RWPE2 (cell line): ENCODE measurements at regions not wholly inside any gene's neighbourhood (a gene's known extent, or its start where the extent isn't known, plus 50 kb on each side); places are given as distances from the start of the nearest gene placed in this dataset.

Experiments used
- ATAC-seq: fragments of 200-7000 bp; cut with Tn5 transposase; 3 replicates; pipeline ENCODE4 v1.9.1; 2021; ENCODE audit warnings: low read depth
- DNase-seq: peaks from one replicate; pipeline ENCODE4 v3.0.0-alpha.2; 2020; ENCODE audit warnings: low spot score
- H3K27ac ChIP-seq: fragments of 450-650 bp; 2 replicates; pipeline ENCODE4 v1.5.1; 2017; ENCODE audit warnings: mild to moderate bottlenecking; ENCODE audit not compliant: poor library complexity, severe bottlenecking
- H3K27me3 ChIP-seq: fragments of 250-450 bp; sonication (Bioruptor Pico); 2 replicates; pipeline ENCODE4 v1.5.1; 2021; ENCODE audit warnings: mild to moderate bottlenecking, moderate library complexity; ENCODE audit not compliant: insufficient read depth, poor library complexity, severe bottlenecking
- H3K36me3 ChIP-seq: fragments of 250-450 bp; sonication (Bioruptor Pico); 2 replicates; pipeline ENCODE4 v1.5.1; 2020; ENCODE audit warnings: low read depth, mild to moderate bottlenecking, moderate library complexity
- H3K4me1 ChIP-seq: fragments of 250-450 bp; sonication (Bioruptor Pico); 2 replicates; pipeline ENCODE4 v1.5.1; 2021; ENCODE audit warnings: mild to moderate bottlenecking, moderate library complexity; ENCODE audit not compliant: insufficient read depth, poor library complexity, severe bottlenecking
- H3K4me3 ChIP-seq: fragments of 250-450 bp; sonication (Bioruptor Pico); 2 replicates; pipeline ENCODE4 v1.5.1; 2021; ENCODE audit warnings: mild to moderate bottlenecking, moderate library complexity; ENCODE audit not compliant: severe bottlenecking
- H3K9me3 ChIP-seq: fragments of 250-450 bp; sonication (Bioruptor Pico); 2 replicates; pipeline ENCODE4 v1.5.1; 2021; ENCODE audit warnings: mild to moderate bottlenecking, moderate library complexity; ENCODE audit not compliant: severe bottlenecking
- CTCF ChIP-seq: fragments of 450-650 bp; IDR thresholded peaks from one replicate; pipeline ENCODE4 v1.5.1; 2017; ENCODE audit warnings: mild to moderate bottlenecking, moderate library complexity; ENCODE audit not compliant: poor library complexity, severe bottlenecking

- Histone ChIP-seq H3K27me3 (no peaks in the 10 kb centered on the region), H3K36me3 (no peaks in the 10 kb centered on the region), H3K4me3 (no peak overlapping the region), H3K27ac (no peak overlapping the region), H3K4me1 (peaks cover 2% of the 10 kb centered on the region), H3K9me3 (no peaks in the 10 kb centered on the region)
- ATAC-seq = peak; percentile 64; the same call in 2 of the 3 replicates
- TF ChIP-seq CTCF = no peak
- DNase-seq = no peak
Measured at GRCh38 chr4:65943076-65943475, 272.8 kb upstream of the EPHA5 start.

GRCh38 chr4:65924843-65925242, 254.6 kb upstream of the EPHA5 start:
- H3K9me3 ChIP-seq = no peaks in the 10 kb centered on the region
- no peak overlapping the region for H3K4me3 ChIP-seq

GRCh38 chr4:65923616-65924015, 253.3 kb upstream of the EPHA5 start:
- DNase-seq = no peak
- H3K4me3 ChIP-seq = no peak overlapping the region
- TF ChIP-seq CTCF = no peak

More at GRCh38 chr4:65924843-65925242, 254.6 kb upstream of the EPHA5 start:
- H3K27ac ChIP-seq = no peak overlapping the region
- no peak for TF ChIP-seq CTCF
- H3K27me3 ChIP-seq = no peaks in the 10 kb centered on the region
- H3K36me3 ChIP-seq = no peaks in the 10 kb centered on the region
- no peak for ATAC-seq
- H3K4me1 ChIP-seq = no peaks in the 10 kb centered on the region
- DNase-seq = no peak

GRCh38 chr4:65921180-65921579, 250.9 kb upstream of the EPHA5 start:
- ATAC-seq (no peak), DNase-seq (no peak)
- H3K27me3 ChIP-seq = no peaks in the 10 kb centered on the region
- H3K27ac ChIP-seq = no peak overlapping the region
- H3K4me1 ChIP-seq = no peaks in the 10 kb centered on the region
- no peak overlapping the region for H3K4me3 ChIP-seq
- no peaks in the 10 kb centered on the region for H3K9me3 ChIP-seq
- TF ChIP-seq CTCF = no peak
- no peaks in the 10 kb centered on the region for H3K36me3 ChIP-seq

More at GRCh38 chr4:65923616-65924015, 253.3 kb upstream of the EPHA5 start:
- Histone ChIP-seq H3K9me3 (no peaks in the 10 kb centered on the region), H3K27me3 (no peaks in the 10 kb centered on the region), H3K4me1 (no peaks in the 10 kb centered on the region), H3K27ac (no peak overlapping the region), H3K36me3 (no peaks in the 10 kb centered on the region)
- ATAC-seq = no peak

GRCh38 chr4:65918872-65919271, 248.6 kb upstream of the EPHA5 start:
- H3K27ac ChIP-seq = no peak overlapping the region
- H3K4me1 ChIP-seq = no peaks in the 10 kb centered on the region
- DNase-seq = no peak
- H3K27me3 ChIP-seq = no peaks in the 10 kb centered on the region
- no peaks in the 10 kb centered on the region for H3K36me3 ChIP-seq
- TF ChIP-seq CTCF = no peak
- no peak for ATAC-seq
- H3K9me3 ChIP-seq = no peaks in the 10 kb centered on the region
- H3K4me3 ChIP-seq = no peak overlapping the region
